C4-2B (cell line): ENCODE measurements at regions not wholly inside any gene's neighbourhood (a gene's known extent, or its start where the extent isn't known, plus 50 kb on each side); places are given as distances from the start of the nearest gene placed in this dataset.

Source experiments
- H3K27ac ChIP-seq: fragments of 450-650 bp; 2 replicates; pipeline ENCODE4 v1.5.1; 2017
- ZFX ChIP-seq: fragments of 450-650 bp; IDR thresholded peaks from 2 replicates; pipeline ENCODE4 v1.6.1; 2017
- TF ChIP-seq, protein P1 (sequence below): fragments of 450-650 bp; conservative IDR thresholded peaks from 2 replicates; pipeline ENCODE4 v1.5.1; 2017; ENCODE audit warnings: mild to moderate bottlenecking

DNA sequence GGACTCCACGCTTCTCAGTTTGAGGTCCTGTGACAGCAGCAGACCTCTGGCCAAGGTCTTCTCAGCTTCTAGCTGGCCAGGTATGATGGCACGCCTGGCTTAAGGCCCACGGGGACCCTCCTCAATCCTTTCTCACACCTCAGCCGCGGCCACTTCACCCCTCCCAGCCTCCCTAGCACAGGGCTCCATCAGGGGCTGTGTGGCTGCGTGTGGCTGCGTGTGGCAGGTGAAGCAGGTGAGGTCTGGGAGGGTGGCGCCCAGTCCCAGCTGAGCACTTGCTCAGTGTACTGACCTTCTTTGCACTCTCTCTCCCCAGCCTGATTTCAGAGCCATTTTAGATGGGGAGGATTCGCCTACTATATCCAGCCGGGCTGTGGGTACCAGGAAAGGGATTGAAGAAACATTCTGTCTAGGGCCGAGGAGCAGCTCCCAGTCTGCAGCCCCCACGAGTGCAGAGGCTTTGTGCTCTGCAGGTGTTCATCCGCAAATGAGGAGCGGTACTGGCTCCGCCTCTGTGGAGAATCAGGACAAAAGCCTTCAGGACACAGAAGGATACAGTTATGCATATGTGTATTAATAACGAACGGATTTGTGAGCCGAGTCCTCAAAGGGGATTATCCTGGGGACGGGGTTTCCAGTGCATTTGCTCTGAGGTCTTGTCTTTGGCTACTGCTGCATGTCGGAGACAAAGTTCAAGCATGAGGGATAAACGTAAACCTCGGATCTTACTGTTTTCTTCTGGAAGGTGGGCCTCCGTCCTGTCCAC, 236.9 kb upstream of the RAB6C start:
- H3K27ac ChIP-seq = no peak overlapping the region
- TF ChIP-seq, protein P1, sequence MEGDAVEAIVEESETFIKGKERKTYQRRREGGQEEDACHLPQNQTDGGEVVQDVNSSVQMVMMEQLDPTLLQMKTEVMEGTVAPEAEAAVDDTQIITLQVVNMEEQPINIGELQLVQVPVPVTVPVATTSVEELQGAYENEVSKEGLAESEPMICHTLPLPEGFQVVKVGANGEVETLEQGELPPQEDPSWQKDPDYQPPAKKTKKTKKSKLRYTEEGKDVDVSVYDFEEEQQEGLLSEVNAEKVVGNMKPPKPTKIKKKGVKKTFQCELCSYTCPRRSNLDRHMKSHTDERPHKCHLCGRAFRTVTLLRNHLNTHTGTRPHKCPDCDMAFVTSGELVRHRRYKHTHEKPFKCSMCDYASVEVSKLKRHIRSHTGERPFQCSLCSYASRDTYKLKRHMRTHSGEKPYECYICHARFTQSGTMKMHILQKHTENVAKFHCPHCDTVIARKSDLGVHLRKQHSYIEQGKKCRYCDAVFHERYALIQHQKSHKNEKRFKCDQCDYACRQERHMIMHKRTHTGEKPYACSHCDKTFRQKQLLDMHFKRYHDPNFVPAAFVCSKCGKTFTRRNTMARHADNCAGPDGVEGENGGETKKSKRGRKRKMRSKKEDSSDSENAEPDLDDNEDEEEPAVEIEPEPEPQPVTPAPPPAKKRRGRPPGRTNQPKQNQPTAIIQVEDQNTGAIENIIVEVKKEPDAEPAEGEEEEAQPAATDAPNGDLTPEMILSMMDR = no peak
- no peak for TF ChIP-seq ZFX

DNA sequence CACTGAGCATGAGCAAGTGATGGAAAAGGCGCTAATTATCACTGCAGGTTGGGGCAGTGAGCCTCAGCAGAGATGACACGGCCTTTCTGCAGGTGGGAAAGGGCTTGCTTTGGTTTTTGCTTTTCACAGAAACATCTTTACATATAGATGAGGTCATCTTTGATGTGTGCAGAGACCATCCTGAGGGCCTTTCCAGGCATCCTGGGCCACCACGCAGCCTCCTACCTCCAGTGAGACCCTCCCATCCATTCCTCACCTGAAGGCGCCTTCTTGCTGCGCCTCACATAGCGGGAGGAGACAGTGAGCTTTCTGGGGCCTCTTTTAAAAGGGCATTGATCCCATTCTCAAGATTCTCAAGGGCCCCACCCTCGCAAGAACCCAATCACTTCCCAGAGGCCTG, 235.3 kb upstream of the RAB6C start:
- no peak for TF ChIP-seq ZFX
- TF ChIP-seq, protein P1 = no peak
- no peak overlapping the region for H3K27ac ChIP-seq

DNA sequence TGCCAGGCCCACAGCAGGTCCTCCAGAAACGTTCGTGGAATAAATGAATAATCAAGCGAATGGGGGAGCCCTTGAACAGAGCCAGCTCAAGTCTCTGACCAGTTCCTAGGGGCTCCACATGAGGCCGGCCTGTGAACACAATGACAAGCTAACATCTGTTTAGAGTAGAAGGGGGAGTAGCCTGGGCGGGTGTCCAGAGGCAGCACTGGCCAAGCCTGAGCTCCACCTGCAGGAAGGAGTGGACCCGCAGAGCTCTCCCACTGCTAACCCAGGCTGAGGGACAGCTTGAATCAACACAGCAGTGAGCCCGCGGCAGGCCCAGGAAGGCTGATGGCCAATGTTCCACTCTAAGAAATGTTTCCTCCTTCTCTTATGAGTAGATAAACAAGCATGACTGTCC, 234.8 kb upstream of the RAB6C start:
- no peak for TF ChIP-seq ZFX
- TF ChIP-seq, protein P1 = no peak
- H3K27ac ChIP-seq = no peak overlapping the region

DNA sequence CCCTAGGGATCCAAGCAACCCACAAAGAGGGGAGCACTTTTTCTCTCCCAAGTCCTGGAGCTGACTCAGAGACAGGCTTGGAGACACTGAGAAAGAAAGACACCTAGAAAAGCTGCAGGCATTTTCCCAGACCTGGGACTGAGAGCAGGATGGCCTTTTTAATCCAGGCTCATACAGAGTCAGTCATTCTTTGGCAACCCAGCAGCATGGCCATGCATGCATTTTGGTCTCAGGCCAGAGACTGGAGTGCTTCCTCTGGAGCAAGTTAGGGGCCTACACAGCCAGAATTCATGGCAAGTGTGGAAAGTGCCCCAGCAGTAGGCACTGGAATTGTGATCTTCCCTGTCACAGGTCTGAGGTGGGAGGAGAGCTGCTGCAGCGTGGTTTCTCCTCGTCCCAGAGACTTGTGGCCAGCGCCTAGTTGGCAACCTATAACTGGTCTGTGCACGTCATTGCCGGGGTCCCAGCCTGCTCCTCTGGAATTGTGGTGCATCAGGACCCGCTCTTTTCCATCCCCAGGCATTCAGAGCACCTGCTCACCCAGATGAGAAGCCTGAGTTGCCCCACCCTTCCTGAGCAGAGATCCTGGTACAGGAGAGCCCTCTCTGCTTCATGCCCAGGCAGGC, 231.9 kb upstream of the RAB6C start:
- TF ChIP-seq, protein P1 = no peak
- TF ChIP-seq ZFX = no peak
- H3K27ac ChIP-seq = no peak overlapping the region

DNA sequence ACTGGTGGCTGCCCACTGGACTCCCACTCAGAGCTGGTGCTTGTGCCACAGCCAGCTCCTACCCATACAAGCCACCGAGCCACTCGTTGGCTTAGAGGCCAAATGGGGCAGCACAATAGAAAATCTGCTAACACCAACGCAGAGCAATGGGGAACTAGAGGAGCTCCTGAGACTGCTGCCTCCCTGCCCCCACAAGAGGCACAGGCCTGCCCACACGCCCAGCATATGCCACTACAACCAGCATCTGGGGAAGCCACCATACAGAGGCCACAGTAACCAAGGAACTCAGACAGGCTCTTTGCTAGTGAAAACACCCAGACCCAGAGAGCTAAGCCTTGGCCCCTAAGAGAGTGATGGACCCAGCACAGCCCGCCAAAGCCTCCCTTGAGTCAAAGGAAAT, 231.2 kb upstream of the RAB6C start:
- no peak overlapping the region for H3K27ac ChIP-seq
- TF ChIP-seq ZFX = no peak
- TF ChIP-seq, protein P1 = no peak

DNA sequence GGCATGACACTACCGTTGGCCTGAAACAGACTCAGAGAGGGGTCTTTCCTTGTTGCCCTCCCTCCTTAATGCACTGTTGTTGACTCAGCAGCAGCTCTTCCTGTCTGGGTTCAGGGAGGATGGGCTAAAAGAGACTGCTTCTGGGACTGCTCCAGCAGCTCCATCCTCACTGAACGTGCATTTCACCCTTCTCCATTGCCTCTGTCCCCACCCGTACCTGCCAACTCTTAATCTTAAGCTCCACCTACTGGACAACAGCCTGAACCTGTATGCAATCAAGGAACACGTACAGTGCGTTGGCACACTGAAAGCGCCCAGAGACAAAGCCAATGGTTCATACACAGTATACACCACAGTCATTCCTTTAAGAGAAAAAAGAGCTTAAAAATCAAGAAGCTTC, 230.8 kb upstream of the RAB6C start:
- H3K27ac ChIP-seq = no peak overlapping the region
- TF ChIP-seq, protein P1 = peak; percentile 67
- no peak for TF ChIP-seq ZFX

DNA sequence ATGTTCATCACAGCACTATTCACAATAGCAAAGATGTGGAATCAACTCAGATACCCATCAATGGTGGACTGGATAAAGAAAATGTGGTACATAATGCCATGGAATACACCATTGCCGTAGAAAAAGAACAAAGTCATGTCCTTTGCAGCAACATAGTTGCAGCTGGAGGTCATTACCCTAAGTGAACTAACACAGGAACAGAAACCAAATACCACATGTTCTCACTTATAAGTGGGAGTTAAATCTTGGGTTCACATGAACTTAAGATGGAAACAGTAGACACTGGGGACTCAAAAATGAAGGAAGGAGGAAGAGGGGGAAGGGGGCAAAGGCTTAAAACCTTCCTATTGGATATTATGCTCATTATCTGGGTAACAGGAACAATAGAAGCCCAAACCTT, 228.1 kb upstream of the RAB6C start:
- H3K27ac ChIP-seq = no peak overlapping the region
- TF ChIP-seq, protein P1 = no peak
- TF ChIP-seq ZFX = no peak
